Neural cell (in vitro differentiated cells): ENCODE measurements at regions not wholly inside any gene's neighbourhood (a gene's known extent, or its start where the extent isn't known, plus 50 kb on each side); places are given as distances from the start of the nearest gene placed in this dataset.

Experiments
- H2AFZ ChIP-seq: fragments of 200-600, 300-800 bp; sonication (generic), shearing (Covaris generic); 2 replicates; pipeline ENCODE4 v1.6.0; 2014; ENCODE audit warnings: low read depth, mild to moderate bottlenecking, antibody characterized with exemption, low read length, moderate library complexity
- H3F3A ChIP-seq: fragments of 200-600 bp; shearing (Covaris generic); 2 replicates; pipeline ENCODE4 v1.6.1; 2016; ENCODE audit warnings: mild to moderate bottlenecking, moderate library complexity, mixed read lengths, antibody characterized with exemption, low read length; ENCODE audit not compliant: insufficient read depth, poor library complexity, severe bottlenecking
- H3K27ac ChIP-seq: fragments of 200-600, 300-800 bp; sonication (generic), shearing (Covaris generic); 2 replicates; pipeline ENCODE4 v1.5.1; 2014; ENCODE audit warnings: mild to moderate bottlenecking, low read length, moderate library complexity
- H3K27me3 ChIP-seq: fragments of 300-800, 200-600 bp; sonication (generic), shearing (Covaris generic); 2 replicates; pipeline ENCODE4 v1.6.0; 2014; ENCODE audit warnings: mild to moderate bottlenecking, low read depth, low read length, moderate library complexity; ENCODE audit not compliant: insufficient read depth
- H3K36me3 ChIP-seq: fragments of 300-800, 200-600 bp; sonication (generic), shearing (Covaris generic); 2 replicates; pipeline ENCODE4 v1.5.1; 2014; ENCODE audit warnings: mild to moderate bottlenecking, antibody characterized with exemption, low read length, moderate library complexity; ENCODE audit not compliant: insufficient read depth
- H3K4me2 ChIP-seq: fragments of 300-800, 200-600 bp; sonication (generic), shearing (Covaris generic); 2 replicates; pipeline ENCODE4 v1.6.0; 2014; ENCODE audit warnings: mild to moderate bottlenecking, low read length
- H3K4me3 ChIP-seq: fragments of 300-800, 200-600 bp; sonication (generic), shearing (Covaris generic); 2 replicates; pipeline ENCODE4 v1.5.1; 2014; ENCODE audit warnings: mild to moderate bottlenecking, low read length, moderate library complexity
- H3K79me2 ChIP-seq: fragments of 200-600 bp; shearing (Covaris generic); replicated peaks from 2 replicates; pipeline ENCODE4 v1.6.0; 2014; ENCODE audit warnings: mild to moderate bottlenecking, low read length, moderate library complexity; ENCODE audit not compliant: insufficient read depth
- H3K9ac ChIP-seq: fragments of 300-800, 200-600 bp; sonication (generic), shearing (Covaris generic); 2 replicates; pipeline ENCODE4 v1.6.1; 2016; ENCODE audit warnings: mild to moderate bottlenecking, low read length, mixed read lengths
- H3K9me2 ChIP-seq: fragments of 200-600 bp; shearing (Covaris generic); 2 replicates; pipeline ENCODE4 v1.6.1; 2016; ENCODE audit warnings: mild to moderate bottlenecking, low read length, mixed read lengths; ENCODE audit not compliant: insufficient read depth
- H3K9me3 ChIP-seq: fragments of 200-600, 300-800 bp; sonication (generic), shearing (Covaris generic); 2 replicates; pipeline ENCODE4 v1.6.1; 2016; ENCODE audit warnings: mild to moderate bottlenecking, mixed run types, low read length, moderate library complexity, mixed read lengths
- H4K20me1 ChIP-seq: fragments of 200-600 bp; shearing (Covaris generic); 2 replicates; pipeline ENCODE4 v1.6.1; 2016; ENCODE audit warnings: mild to moderate bottlenecking, mixed run types; ENCODE audit not compliant: insufficient read depth
- EP300 ChIP-seq: fragments of 450-650 bp; conservative IDR thresholded peaks from 2 replicates; pipeline ENCODE4 v1.6.1; 2014; ENCODE audit warnings: antibody characterized with exemption, mild to moderate bottlenecking, moderate library complexity; ENCODE audit not compliant: poor library complexity, severe bottlenecking
- EZH2 ChIP-seq: fragments of 200-600, 300-800 bp; shearing (Covaris generic), sonication (generic); IDR thresholded peaks from 2 replicates; pipeline ENCODE4 v1.6.1; 2014; ENCODE audit warnings: antibody characterized with exemption, low read length, borderline replicate concordance, mild to moderate bottlenecking; ENCODE audit not compliant: insufficient read depth, poor library complexity, severe bottlenecking
- MXI1 ChIP-seq: fragments of 450-650 bp; conservative IDR thresholded peaks from 2 replicates; pipeline ENCODE4 v1.6.1; 2014; ENCODE audit warnings: antibody characterized with exemption, mild to moderate bottlenecking; ENCODE audit not compliant: poor library complexity, severe bottlenecking
- POLR2AphosphoS5 ChIP-seq: IDR thresholded peaks from 2 replicates; pipeline ENCODE4 v1.6.1; 2012
- RAD21 ChIP-seq: fragments of 450-650 bp; conservative IDR thresholded peaks from 2 replicates; pipeline ENCODE4 v1.6.1; 2014; ENCODE audit warnings: antibody characterized with exemption, mild to moderate bottlenecking, moderate library complexity
- SMC3 ChIP-seq: fragments of 450-650 bp; conservative IDR thresholded peaks from 2 replicates; pipeline ENCODE4 v1.6.1; 2014; ENCODE audit warnings: antibody characterized with exemption, mild to moderate bottlenecking, moderate library complexity; ENCODE audit not compliant: poor library complexity
- TAF1 ChIP-seq: IDR thresholded peaks from 2 replicates; pipeline ENCODE4 v1.6.1; 2012; ENCODE audit warnings: low read depth
- TF ChIP-seq, protein P1 (sequence below): IDR thresholded peaks from 2 replicates; pipeline ENCODE4 v1.6.1; 2012; ENCODE audit warnings: borderline replicate concordance
- TF ChIP-seq, protein P2 (sequence below): fragments of 450-650 bp; IDR thresholded peaks from 2 replicates; pipeline ENCODE4 v1.5.1; 2014; ENCODE audit warnings: antibody characterized with exemption, mild to moderate bottlenecking, moderate library complexity; ENCODE audit not compliant: poor library complexity, severe bottlenecking

DNA sequence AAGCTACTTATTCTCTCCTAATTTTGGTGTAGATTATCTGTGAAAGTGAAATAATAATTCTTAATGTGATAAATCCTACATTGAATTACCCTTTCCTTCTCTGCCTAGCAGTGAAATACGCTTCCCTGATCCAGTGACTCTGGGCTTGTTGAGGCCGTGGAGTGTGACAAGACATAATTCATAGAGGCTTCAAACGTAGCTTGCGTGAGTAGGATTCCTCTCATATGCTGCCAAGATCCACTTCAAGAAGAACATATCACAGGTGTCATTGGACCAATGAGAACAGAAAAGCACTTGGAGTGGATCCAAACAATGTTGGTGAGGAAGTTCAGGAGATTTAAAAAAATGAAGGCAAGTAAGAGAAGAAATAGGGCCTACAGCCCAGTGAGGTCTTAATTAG lies 221.3 kb upstream of the TMEFF2 start:
- H3F3A ChIP-seq, result no peaks in the 10 kb centered on the region
- no peaks in the 10 kb centered on the region for H3K79me2 ChIP-seq
- no peaks in the 10 kb centered on the region for H3K9me2 ChIP-seq
- H3K9ac ChIP-seq, result no peak overlapping the region
- no peaks in the 10 kb centered on the region for H3K9me3 ChIP-seq
- no peak overlapping the region for H2AFZ ChIP-seq
- H3K27ac ChIP-seq, result no peak overlapping the region
- H3K27me3 ChIP-seq, result no peaks in the 10 kb centered on the region
- no peak overlapping the region for H3K4me3 ChIP-seq
- H4K20me1 ChIP-seq, result no peaks in the 10 kb centered on the region
- H3K4me2 ChIP-seq, result no peak overlapping the region
- H3K36me3 ChIP-seq, result no peaks in the 10 kb centered on the region
- TF ChIP-seq POLR2AphosphoS5 (no peak), EZH2 (no peak), TAF1 (no peak), EP300 (no peak), RAD21 (no peak), MXI1 (no peak), SMC3 (no peak)
- TF ChIP-seq, protein P1, sequence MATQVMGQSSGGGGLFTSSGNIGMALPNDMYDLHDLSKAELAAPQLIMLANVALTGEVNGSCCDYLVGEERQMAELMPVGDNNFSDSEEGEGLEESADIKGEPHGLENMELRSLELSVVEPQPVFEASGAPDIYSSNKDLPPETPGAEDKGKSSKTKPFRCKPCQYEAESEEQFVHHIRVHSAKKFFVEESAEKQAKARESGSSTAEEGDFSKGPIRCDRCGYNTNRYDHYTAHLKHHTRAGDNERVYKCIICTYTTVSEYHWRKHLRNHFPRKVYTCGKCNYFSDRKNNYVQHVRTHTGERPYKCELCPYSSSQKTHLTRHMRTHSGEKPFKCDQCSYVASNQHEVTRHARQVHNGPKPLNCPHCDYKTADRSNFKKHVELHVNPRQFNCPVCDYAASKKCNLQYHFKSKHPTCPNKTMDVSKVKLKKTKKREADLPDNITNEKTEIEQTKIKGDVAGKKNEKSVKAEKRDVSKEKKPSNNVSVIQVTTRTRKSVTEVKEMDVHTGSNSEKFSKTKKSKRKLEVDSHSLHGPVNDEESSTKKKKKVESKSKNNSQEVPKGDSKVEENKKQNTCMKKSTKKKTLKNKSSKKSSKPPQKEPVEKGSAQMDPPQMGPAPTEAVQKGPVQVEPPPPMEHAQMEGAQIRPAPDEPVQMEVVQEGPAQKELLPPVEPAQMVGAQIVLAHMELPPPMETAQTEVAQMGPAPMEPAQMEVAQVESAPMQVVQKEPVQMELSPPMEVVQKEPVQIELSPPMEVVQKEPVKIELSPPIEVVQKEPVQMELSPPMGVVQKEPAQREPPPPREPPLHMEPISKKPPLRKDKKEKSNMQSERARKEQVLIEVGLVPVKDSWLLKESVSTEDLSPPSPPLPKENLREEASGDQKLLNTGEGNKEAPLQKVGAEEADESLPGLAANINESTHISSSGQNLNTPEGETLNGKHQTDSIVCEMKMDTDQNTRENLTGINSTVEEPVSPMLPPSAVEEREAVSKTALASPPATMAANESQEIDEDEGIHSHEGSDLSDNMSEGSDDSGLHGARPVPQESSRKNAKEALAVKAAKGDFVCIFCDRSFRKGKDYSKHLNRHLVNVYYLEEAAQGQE, result no peak
- TF ChIP-seq, protein P2, sequence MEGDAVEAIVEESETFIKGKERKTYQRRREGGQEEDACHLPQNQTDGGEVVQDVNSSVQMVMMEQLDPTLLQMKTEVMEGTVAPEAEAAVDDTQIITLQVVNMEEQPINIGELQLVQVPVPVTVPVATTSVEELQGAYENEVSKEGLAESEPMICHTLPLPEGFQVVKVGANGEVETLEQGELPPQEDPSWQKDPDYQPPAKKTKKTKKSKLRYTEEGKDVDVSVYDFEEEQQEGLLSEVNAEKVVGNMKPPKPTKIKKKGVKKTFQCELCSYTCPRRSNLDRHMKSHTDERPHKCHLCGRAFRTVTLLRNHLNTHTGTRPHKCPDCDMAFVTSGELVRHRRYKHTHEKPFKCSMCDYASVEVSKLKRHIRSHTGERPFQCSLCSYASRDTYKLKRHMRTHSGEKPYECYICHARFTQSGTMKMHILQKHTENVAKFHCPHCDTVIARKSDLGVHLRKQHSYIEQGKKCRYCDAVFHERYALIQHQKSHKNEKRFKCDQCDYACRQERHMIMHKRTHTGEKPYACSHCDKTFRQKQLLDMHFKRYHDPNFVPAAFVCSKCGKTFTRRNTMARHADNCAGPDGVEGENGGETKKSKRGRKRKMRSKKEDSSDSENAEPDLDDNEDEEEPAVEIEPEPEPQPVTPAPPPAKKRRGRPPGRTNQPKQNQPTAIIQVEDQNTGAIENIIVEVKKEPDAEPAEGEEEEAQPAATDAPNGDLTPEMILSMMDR, result no peak

DNA sequence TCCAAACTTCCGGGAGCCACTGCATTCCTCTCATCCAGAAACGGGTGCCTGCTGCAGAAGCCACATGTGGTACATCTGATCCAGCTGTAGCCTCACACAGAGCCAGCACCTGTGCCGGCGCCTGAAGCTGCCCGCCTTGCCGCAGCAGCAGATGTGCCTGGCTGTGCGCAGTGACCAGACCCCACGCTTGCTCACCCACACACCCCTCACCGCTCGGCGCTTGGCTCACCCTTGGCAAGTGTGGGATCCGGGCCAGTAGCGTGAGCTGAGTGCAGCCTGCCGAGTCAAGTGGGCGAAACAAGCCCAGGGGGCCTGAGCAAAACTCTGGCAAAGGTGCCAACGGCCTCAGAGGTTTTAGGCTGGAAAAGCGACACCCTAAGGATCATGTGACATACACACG lies 220.1 kb upstream of the TMEFF2 start:
- no peak overlapping the region for H3K4me2 ChIP-seq
- H3K9me2 ChIP-seq, result no peaks in the 10 kb centered on the region
- no peak overlapping the region for H2AFZ ChIP-seq
- no peak overlapping the region for H3K27ac ChIP-seq
- no peak overlapping the region for H3K4me3 ChIP-seq
- H3F3A ChIP-seq, result no peaks in the 10 kb centered on the region
- H4K20me1 ChIP-seq, result no peaks in the 10 kb centered on the region
- no peaks in the 10 kb centered on the region for H3K27me3 ChIP-seq
- no peaks in the 10 kb centered on the region for H3K79me2 ChIP-seq
- no peaks in the 10 kb centered on the region for H3K9me3 ChIP-seq
- H3K9ac ChIP-seq, result no peak overlapping the region
- no peak for TF ChIP-seq MXI1
- TF ChIP-seq, protein P2, result no peak
- TF ChIP-seq POLR2AphosphoS5, result no peak
- TF ChIP-seq, protein P1, result no peak
- no peak for TF ChIP-seq RAD21
- no peak for TF ChIP-seq SMC3
- TF ChIP-seq EP300, result no peak
- no peak for TF ChIP-seq TAF1
- TF ChIP-seq EZH2, result no peak
- H3K36me3 ChIP-seq, result no peaks in the 10 kb centered on the region
